Panc1 (cell line): ENCODE measurements at regions not wholly inside any gene's neighbourhood (a gene's known extent, or its start where the extent isn't known, plus 50 kb on each side); places are given as distances from the start of the nearest gene placed in this dataset.
A peak's percentile ranks its signal among the peaks of the same experiment; 100 is the strongest.

Source experiments
- ATAC-seq: fragments of 200-7000 bp; cut with Tn5 transposase; 2 replicates; pipeline ENCODE4 v1.9.1; 2020; ENCODE audit warnings: mild to moderate bottlenecking, moderate library complexity
- BruUV-seq: library from RNA; stranded (reverse); fragments of 400-500 nt; replicated peaks from 2 replicates; lab custom pipeline; 2021; lab: Mats Ljungman, UMichigan
- CTCF ChIA-PET: fragments of 300-600 bp; sonication (Branson Sonifier 250); formaldehyde crosslinking; loops from one replicate; lab custom pipeline; 2022; ENCODE audit warnings: antibody characterized with exemption; lab: Charles Lee
- POLR2A ChIA-PET: fragments of 300-600 bp; sonication (Branson Sonifier 250); formaldehyde crosslinking; loops from one replicate; lab custom pipeline; 2022; ENCODE audit warnings: antibody characterized with exemption; lab: Charles Lee
- DNase-seq: peaks from one replicate; pipeline ENCODE4 v3.0.0-alpha.2; 2010; ENCODE audit warnings: low read depth, low spot score
- H3K27ac ChIP-seq: 2 replicates; pipeline ENCODE4 v1.5.1; 2011; ENCODE audit warnings: mild to moderate bottlenecking, low read length, inconsistent platforms
- H3K27me3 ChIP-seq: fragments of 200-500 bp; sonication (Bioruptor generic); 2 replicates; pipeline ENCODE4 v1.6.0; 2014; ENCODE audit warnings: low read length, inconsistent platforms; ENCODE audit not compliant: control insufficient read depth, insufficient read depth
- H3K36me3 ChIP-seq: fragments of 200-500 bp; sonication (Bioruptor generic); 2 replicates; pipeline ENCODE4 v1.5.1; 2014; ENCODE audit warnings: inconsistent platforms, mild to moderate bottlenecking, low read length, moderate library complexity; ENCODE audit not compliant: control insufficient read depth, insufficient read depth
- H3K4me1 ChIP-seq: 2 replicates; pipeline ENCODE4 v1.5.1; 2011; ENCODE audit warnings: inconsistent platforms, mild to moderate bottlenecking, low read length, moderate library complexity; ENCODE audit not compliant: control insufficient read depth, insufficient read depth
- H3K4me3 ChIP-seq, 2 experiments: 2 replicates each; pipeline ENCODE4 v1.5.1; 2011 to 2012; ENCODE audit warnings: low read depth in 2 of 2, low read length in 2 of 2, mild to moderate bottlenecking in 2 of 2, inconsistent platforms in 1 of 2, moderate library complexity in 1 of 2
- H3K9me3 ChIP-seq: fragments of 200-500 bp; sonication (Bioruptor generic); 2 replicates; pipeline ENCODE4 v1.5.1; 2014; ENCODE audit warnings: low read depth, mild to moderate bottlenecking, inconsistent platforms, low read length, moderate library complexity; ENCODE audit not compliant: control insufficient read depth, insufficient read depth
- POLR2AphosphoS5 ChIP-seq: IDR thresholded peaks from 2 replicates; pipeline ENCODE4 v1.6.1; 2012; ENCODE audit warnings: mild to moderate bottlenecking, low read depth, low read length, moderate library complexity
- SIN3A ChIP-seq: IDR thresholded peaks from 2 replicates; pipeline ENCODE4 v1.6.1; 2012; ENCODE audit warnings: low read depth, mild to moderate bottlenecking, low read length, moderate library complexity, borderline replicate concordance; ENCODE audit not compliant: insufficient read depth
- TCF7L2 ChIP-seq: IDR thresholded peaks from 2 replicates; pipeline ENCODE4 v1.6.1; 2011; ENCODE audit warnings: mild to moderate bottlenecking, low read depth, low read length, inconsistent platforms
- in situ Hi-C: cut with HindIII; loops from 2 replicates; pipeline ENCODE4 v1.10.0; 2016; ENCODE audit warnings: low sequenced_read_pairs, low pct_unique_long_range_greater_than_20kb
- intact Hi-C: fragments of 100-400 bp; cut with micrococcal nuclease; formaldehyde crosslinking; loops from one replicate; pipeline ENCODE4 v1.10.0; 2022; ENCODE audit not compliant: unreplicated experiment
- TF ChIP-seq, protein P1 (sequence below), 2 experiments: IDR thresholded peaks; 2 replicates each; pipeline ENCODE4 v1.6.1; 2011 to 2012; ENCODE audit warnings: low read depth in 2 of 2, control low read depth in 1 of 2, low read length in 1 of 2, mild to moderate bottlenecking in 1 of 2, moderate library complexity in 1 of 2; ENCODE audit not compliant: insufficient read depth in 1 of 2
- TF ChIP-seq, protein P2 (sequence below): fragments of 450-650 bp; IDR thresholded peaks from 2 replicates; pipeline ENCODE4 v1.5.1; 2017; ENCODE audit warnings: mild to moderate bottlenecking

DNA sequence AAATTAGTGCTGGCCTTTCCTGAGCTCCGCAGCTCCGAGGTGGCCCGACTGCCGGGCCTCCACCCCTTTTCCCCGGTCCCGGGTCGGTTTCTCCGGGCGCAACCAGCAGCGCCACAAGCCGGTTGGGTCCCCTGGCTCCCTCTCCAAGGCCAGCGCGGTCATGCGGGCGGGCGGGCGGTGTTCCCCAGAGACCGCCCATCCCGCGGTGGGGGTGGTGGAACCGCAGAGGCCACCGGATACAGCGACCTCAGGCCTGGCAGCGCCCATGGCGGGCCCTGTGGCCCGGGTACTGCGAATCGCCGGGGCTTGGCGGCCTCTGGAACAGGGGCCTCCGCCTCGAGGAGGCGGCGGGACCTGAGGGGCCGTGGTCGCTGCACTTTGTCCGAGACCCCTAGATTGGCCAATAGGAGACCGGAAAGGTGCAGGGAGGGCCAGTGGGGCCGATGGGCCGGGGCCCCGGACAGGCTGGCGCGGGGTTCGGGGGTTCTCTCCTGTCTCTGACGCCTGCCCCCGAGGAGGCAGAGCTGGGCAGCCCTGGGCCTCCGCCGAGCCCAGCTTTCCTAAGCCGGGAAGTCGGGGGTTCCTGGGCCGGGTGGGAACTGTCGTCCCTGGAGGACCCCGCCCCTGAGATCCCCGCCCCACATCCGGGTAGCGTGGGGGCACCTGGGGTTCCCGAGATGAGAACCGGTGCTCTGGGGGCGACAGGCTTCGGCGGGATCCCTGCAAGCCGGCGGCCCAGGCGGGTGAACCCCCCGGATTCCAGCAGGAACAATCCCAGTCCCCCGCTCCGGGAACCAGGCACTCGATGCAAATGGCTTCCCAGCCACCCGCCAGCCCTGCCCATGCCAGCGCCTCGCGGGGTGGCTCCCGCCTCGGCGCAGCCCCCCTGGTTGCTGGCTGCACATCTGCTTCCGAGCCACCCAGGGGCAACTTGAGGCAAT, 293.9 kb downstream of the ZSWIM6 start:
- intact Hi-C loops (no loop called here), in situ Hi-C loops (no loop called here)
- ATAC-seq: peak; percentile 95
- ChIA-PET POLR2A (no interaction called here), CTCF (no interaction called here)
- H3K4me1 ChIP-seq: peaks cover 5% of the 10 kb centered on the region; the same call in 1 of the 2 replicates
- H3K27ac ChIP-seq: peak overlapping the region; percentile 57
- BruUV-seq: no TSS peak
- peak overlapping the region; percentile 43 to 54 for H3K4me3 ChIP-seq
- no peaks in the 10 kb centered on the region for H3K9me3 ChIP-seq
- no peak for TF ChIP-seq TCF7L2
- TF ChIP-seq, protein P1, sequence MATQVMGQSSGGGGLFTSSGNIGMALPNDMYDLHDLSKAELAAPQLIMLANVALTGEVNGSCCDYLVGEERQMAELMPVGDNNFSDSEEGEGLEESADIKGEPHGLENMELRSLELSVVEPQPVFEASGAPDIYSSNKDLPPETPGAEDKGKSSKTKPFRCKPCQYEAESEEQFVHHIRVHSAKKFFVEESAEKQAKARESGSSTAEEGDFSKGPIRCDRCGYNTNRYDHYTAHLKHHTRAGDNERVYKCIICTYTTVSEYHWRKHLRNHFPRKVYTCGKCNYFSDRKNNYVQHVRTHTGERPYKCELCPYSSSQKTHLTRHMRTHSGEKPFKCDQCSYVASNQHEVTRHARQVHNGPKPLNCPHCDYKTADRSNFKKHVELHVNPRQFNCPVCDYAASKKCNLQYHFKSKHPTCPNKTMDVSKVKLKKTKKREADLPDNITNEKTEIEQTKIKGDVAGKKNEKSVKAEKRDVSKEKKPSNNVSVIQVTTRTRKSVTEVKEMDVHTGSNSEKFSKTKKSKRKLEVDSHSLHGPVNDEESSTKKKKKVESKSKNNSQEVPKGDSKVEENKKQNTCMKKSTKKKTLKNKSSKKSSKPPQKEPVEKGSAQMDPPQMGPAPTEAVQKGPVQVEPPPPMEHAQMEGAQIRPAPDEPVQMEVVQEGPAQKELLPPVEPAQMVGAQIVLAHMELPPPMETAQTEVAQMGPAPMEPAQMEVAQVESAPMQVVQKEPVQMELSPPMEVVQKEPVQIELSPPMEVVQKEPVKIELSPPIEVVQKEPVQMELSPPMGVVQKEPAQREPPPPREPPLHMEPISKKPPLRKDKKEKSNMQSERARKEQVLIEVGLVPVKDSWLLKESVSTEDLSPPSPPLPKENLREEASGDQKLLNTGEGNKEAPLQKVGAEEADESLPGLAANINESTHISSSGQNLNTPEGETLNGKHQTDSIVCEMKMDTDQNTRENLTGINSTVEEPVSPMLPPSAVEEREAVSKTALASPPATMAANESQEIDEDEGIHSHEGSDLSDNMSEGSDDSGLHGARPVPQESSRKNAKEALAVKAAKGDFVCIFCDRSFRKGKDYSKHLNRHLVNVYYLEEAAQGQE (IDR thresholded peaks at IDR 0.05; ENCODE audit: insufficient read depth in 1 of 2, low read depth in 2 of 2, low read length in 1 of 2): no peak
- no peak for TF ChIP-seq SIN3A
- TF ChIP-seq, protein P2, sequence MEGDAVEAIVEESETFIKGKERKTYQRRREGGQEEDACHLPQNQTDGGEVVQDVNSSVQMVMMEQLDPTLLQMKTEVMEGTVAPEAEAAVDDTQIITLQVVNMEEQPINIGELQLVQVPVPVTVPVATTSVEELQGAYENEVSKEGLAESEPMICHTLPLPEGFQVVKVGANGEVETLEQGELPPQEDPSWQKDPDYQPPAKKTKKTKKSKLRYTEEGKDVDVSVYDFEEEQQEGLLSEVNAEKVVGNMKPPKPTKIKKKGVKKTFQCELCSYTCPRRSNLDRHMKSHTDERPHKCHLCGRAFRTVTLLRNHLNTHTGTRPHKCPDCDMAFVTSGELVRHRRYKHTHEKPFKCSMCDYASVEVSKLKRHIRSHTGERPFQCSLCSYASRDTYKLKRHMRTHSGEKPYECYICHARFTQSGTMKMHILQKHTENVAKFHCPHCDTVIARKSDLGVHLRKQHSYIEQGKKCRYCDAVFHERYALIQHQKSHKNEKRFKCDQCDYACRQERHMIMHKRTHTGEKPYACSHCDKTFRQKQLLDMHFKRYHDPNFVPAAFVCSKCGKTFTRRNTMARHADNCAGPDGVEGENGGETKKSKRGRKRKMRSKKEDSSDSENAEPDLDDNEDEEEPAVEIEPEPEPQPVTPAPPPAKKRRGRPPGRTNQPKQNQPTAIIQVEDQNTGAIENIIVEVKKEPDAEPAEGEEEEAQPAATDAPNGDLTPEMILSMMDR: no peak
- no peak for TF ChIP-seq POLR2AphosphoS5
- DNase-seq: no peak
- no peaks in the 10 kb centered on the region for H3K27me3 ChIP-seq
- H3K36me3 ChIP-seq: no peaks in the 10 kb centered on the region

DNA sequence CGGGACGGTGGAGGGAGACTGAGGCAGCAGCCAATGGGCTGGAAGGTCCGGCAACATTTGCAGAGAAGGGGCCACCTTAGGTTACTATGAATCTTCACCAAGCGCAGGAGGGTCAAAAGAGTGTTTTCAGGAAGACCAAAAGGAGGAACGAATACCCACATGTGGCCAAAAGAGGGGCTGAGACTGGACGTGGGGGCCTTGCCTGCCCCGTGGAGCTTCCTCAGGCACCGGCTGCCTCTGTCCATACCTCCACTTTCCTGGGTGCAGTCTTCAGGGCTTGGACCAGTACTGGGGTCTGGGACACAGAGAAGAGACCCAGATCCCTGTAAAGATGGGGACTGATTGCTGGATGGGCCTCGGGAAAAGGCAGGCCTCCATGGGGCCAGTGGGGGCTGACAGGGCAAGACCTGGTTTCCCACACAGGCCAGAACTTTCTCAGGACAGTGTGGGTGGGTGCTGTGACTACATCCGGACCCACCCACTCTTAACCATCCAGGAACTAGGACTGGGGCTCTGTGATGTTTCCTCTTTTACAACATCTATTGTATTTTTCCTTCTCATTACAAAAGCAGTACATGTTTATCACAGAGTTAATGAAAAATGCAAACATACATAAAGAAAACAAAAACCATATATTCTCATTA, 294.7 kb downstream of the ZSWIM6 start:
- intact Hi-C loops (no loop called here), in situ Hi-C loops (no loop called here)
- ChIA-PET POLR2A (interaction anchor here (0.6 kb wide), 1 partner anchor 928 kb away, joined by 13 read pairs; no protein-coding TSS in a partner anchor), CTCF (no interaction called here)
- H3K4me3 ChIP-seq: no peak overlapping the region
- DNase-seq: no peak
- no peak overlapping the region for H3K27ac ChIP-seq
- no peaks in the 10 kb centered on the region for H3K36me3 ChIP-seq
- no peaks in the 10 kb centered on the region for H3K9me3 ChIP-seq
- no peak for TF ChIP-seq POLR2AphosphoS5
- TF ChIP-seq SIN3A: no peak
- TF ChIP-seq, protein P2: no peak
- TF ChIP-seq TCF7L2: no peak
- TF ChIP-seq, protein P1 (IDR thresholded peaks at IDR 0.05; ENCODE audit: insufficient read depth in 1 of 2, low read depth in 2 of 2, low read length in 1 of 2): no peak
- no peak for ATAC-seq
- H3K27me3 ChIP-seq: no peaks in the 10 kb centered on the region
- BruUV-seq: no TSS peak
- H3K4me1 ChIP-seq: peaks cover 5% of the 10 kb centered on the region; the same call in 1 of the 2 replicates
